ENCODE measurements at regions not wholly inside any gene's neighbourhood (a gene's known extent, or its start where the extent isn't known, plus 50 kb on each side); places are given as distances from the start of the nearest gene placed in this dataset.

DNA sequence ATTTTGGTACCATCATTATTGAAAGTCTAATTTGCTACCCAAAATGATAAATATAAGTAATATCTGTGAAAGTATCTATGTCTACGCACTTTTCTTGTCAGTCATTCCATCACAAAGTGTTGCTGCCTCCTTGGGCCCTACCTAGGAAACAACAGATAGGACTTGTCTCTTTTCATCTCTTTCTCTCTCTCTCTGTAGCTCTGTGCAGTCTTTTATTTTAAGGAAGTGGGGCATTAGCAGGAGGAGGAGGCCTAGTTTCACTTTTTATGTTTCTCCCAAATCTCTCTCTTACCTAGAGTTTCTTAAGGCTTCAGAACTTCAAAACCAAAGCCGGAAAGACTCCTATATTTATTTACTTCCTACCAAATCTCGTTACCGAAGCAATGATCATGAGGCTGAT is 354.8 kb upstream of the LUZP2 start:
- H3K36me3 Mint-ChIP-seq (ENCODE audit: insufficient read depth) = no peaks in the 10 kb centered on the region
- H3K27ac Mint-ChIP-seq = no peak overlapping the region
- H3K27me3 Mint-ChIP-seq = no peaks in the 10 kb centered on the region

DNA sequence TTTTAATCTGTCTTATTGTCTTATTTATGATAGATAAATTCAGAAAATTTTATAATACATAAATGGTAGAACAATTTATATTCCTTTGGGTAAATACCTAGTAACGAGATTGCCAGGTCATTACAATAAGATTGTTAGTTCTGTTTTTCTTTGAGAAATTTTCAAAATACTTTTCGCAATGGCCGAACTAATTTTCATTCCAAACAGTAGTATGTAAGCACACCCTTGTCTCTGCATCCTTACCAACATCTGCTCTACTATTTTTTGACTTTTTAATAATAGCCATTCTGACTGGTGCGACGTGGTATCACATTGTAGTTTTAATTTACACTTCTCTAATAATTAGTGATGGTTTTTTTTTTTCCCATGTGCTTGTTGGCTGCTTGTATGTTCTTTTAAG is 351.4 kb upstream of the LUZP2 start:
- no peaks in the 10 kb centered on the region for H3K4me1 Mint-ChIP-seq (ENCODE audit: low read depth)
- TF ChIP-seq, protein P1, sequence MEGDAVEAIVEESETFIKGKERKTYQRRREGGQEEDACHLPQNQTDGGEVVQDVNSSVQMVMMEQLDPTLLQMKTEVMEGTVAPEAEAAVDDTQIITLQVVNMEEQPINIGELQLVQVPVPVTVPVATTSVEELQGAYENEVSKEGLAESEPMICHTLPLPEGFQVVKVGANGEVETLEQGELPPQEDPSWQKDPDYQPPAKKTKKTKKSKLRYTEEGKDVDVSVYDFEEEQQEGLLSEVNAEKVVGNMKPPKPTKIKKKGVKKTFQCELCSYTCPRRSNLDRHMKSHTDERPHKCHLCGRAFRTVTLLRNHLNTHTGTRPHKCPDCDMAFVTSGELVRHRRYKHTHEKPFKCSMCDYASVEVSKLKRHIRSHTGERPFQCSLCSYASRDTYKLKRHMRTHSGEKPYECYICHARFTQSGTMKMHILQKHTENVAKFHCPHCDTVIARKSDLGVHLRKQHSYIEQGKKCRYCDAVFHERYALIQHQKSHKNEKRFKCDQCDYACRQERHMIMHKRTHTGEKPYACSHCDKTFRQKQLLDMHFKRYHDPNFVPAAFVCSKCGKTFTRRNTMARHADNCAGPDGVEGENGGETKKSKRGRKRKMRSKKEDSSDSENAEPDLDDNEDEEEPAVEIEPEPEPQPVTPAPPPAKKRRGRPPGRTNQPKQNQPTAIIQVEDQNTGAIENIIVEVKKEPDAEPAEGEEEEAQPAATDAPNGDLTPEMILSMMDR (IDR thresholded peaks at IDR 0.05; ENCODE audit: unreplicated experiment) = no peak
- H3K27ac Mint-ChIP-seq = no peak overlapping the region

More for the DNA sequence above, 354.8 kb upstream of the LUZP2 start:
- DNase-seq (ENCODE audit: low spot score, unreplicated experiment) = no peak
- Mint-ChIP-seq H3K4me1 (ENCODE audit: low read depth) (no peaks in the 10 kb centered on the region), H3K9me3 (ENCODE audit: low read depth) (peaks cover 9% of the 10 kb centered on the region), H3K4me3 (ENCODE audit: low read depth) (no peak overlapping the region)
- TF ChIP-seq, protein P1 (IDR thresholded peaks at IDR 0.05; ENCODE audit: unreplicated experiment) = no peak

DNA sequence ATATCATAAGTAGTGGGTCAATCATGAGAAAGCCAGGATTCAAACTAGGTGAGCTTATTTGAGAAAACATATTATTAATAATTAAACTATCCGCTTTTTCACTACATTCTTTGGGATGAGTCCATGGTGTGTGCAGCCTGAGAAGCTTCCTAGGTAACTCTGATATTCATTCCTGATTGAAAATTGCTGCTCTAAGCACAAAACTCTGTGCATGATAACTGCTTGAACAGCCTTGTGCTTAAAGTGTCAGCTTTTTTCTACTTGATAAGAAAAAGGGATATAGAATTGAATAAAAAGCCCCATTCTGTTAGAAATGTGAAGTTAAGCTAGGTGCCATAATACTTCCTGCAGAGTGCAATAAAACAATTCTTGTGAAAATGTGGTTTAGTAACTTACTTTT is 343.5 kb upstream of the LUZP2 start:
- Mint-ChIP-seq H3K4me3 (ENCODE audit: low read depth) (no peak overlapping the region), H3K9me3 (ENCODE audit: low read depth) (no peaks in the 10 kb centered on the region), H3K36me3 (ENCODE audit: insufficient read depth) (no peaks in the 10 kb centered on the region), H3K27ac (no peak overlapping the region), H3K4me1 (ENCODE audit: low read depth) (peaks cover 3% of the 10 kb centered on the region), H3K27me3 (no peaks in the 10 kb centered on the region)
- DNase-seq (ENCODE audit: low spot score, unreplicated experiment) = no peak
- TF ChIP-seq, protein P1 (IDR thresholded peaks at IDR 0.05; ENCODE audit: unreplicated experiment) = no peak

More for the DNA sequence above, 351.4 kb upstream of the LUZP2 start:
- no peaks in the 10 kb centered on the region for H3K36me3 Mint-ChIP-seq (ENCODE audit: insufficient read depth)
- H3K27me3 Mint-ChIP-seq = no peaks in the 10 kb centered on the region
- DNase-seq (ENCODE audit: low spot score, unreplicated experiment) = no peak
- peaks cover 9% of the 10 kb centered on the region for H3K9me3 Mint-ChIP-seq (ENCODE audit: low read depth)
- H3K4me3 Mint-ChIP-seq (ENCODE audit: low read depth) = no peak overlapping the region

DNA sequence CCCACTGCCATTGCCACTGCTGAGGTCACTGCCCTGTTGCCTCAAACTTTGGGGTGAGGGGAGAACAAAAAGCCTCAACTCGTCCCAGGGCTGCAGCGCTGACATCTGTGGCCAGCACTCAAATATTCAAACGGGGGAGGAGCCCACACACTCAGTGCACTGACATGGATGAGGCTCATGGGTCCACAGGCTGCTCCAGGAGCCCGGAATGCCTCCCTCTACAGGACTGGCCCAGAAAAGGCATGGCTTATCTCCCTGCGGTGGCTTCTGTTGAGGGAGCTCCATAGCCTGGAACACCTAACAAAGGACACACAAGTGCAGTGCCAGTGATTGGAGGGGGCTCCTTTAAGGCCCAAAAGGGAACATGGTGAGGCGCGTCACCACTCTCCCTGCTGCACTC is 341.1 kb upstream of the LUZP2 start:
- H3K4me3 Mint-ChIP-seq (ENCODE audit: low read depth) = no peak overlapping the region
- H3K27me3 Mint-ChIP-seq = no peaks in the 10 kb centered on the region
- TF ChIP-seq, protein P1 (IDR thresholded peaks at IDR 0.05; ENCODE audit: unreplicated experiment) = peak; percentile 15
- H3K27ac Mint-ChIP-seq = no peak overlapping the region
- peaks cover 3% of the 10 kb centered on the region for H3K4me1 Mint-ChIP-seq (ENCODE audit: low read depth)
- no peaks in the 10 kb centered on the region for H3K9me3 Mint-ChIP-seq (ENCODE audit: low read depth)
- H3K36me3 Mint-ChIP-seq (ENCODE audit: insufficient read depth) = no peaks in the 10 kb centered on the region
- DNase-seq (ENCODE audit: low spot score, unreplicated experiment) = no peak

DNA sequence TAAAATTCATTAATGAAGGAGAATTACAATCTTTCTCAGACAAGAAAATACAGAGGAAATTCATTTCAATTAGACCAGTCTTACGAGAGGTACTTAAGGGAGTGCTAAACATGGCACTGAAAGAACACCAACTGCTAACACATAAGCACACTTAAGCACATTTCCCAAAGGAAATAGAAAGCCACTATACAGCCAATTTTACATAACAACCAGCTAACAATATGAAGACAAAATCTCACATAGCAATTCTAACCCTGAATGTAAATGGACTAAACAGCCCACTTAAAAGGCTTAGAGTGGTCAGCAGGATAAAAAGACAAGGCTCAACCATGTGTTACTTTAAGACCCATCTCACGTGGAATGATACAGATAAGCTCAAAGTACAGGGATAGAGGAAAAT is 339.5 kb upstream of the LUZP2 start:
- TF ChIP-seq, protein P1 (IDR thresholded peaks at IDR 0.05; ENCODE audit: unreplicated experiment) = no peak
- Mint-ChIP-seq H3K4me3 (ENCODE audit: low read depth) (no peak overlapping the region), H3K9me3 (ENCODE audit: low read depth) (no peaks in the 10 kb centered on the region), H3K27ac (no peak overlapping the region), H3K4me1 (ENCODE audit: low read depth) (peaks cover 2% of the 10 kb centered on the region), H3K27me3 (no peaks in the 10 kb centered on the region), H3K36me3 (ENCODE audit: insufficient read depth) (no peaks in the 10 kb centered on the region)
- no peak for DNase-seq (ENCODE audit: low spot score, unreplicated experiment)

Data from progenitor cell of endocrine pancreas (in vitro differentiated cells).